A673 (cell line): ENCODE measurements at regions not wholly inside any gene's neighbourhood (a gene's known extent, or its start where the extent isn't known, plus 50 kb on each side); places are given as distances from the start of the nearest gene placed in this dataset.
"Not testable (repeated sequence)": the region's sequence is repeated elsewhere in the genome, so short reads cannot be mapped to it uniquely, and the experiment has no call there.

Experiments used
- EZH2 ChIP-seq: fragments of 200-600 bp; sonication (generic); IDR thresholded peaks from 2 replicates; pipeline ENCODE4 v1.6.1; 2017; ENCODE audit warnings: borderline replicate concordance, low read depth, mild to moderate bottlenecking, mixed read lengths, antibody characterized with exemption, low read length; ENCODE audit not compliant: poor library complexity, severe bottlenecking
- TF ChIP-seq, protein P1 (sequence below): fragments of 300-800, 200-600 bp; sonication (generic); conservative IDR thresholded peaks from 2 replicates; pipeline ENCODE4 v1.5.1; 2017; ENCODE audit warnings: low read depth, mild to moderate bottlenecking, antibody characterized with exemption, low read length, moderate library complexity, mixed read lengths

- TF ChIP-seq, protein P1, sequence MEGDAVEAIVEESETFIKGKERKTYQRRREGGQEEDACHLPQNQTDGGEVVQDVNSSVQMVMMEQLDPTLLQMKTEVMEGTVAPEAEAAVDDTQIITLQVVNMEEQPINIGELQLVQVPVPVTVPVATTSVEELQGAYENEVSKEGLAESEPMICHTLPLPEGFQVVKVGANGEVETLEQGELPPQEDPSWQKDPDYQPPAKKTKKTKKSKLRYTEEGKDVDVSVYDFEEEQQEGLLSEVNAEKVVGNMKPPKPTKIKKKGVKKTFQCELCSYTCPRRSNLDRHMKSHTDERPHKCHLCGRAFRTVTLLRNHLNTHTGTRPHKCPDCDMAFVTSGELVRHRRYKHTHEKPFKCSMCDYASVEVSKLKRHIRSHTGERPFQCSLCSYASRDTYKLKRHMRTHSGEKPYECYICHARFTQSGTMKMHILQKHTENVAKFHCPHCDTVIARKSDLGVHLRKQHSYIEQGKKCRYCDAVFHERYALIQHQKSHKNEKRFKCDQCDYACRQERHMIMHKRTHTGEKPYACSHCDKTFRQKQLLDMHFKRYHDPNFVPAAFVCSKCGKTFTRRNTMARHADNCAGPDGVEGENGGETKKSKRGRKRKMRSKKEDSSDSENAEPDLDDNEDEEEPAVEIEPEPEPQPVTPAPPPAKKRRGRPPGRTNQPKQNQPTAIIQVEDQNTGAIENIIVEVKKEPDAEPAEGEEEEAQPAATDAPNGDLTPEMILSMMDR: not testable (repeated sequence)
- not testable (repeated sequence) for TF ChIP-seq EZH2
These were observed 165.7 kb downstream of the SPATA31A6 start for GRCh38 chr9:42349181-42349580.
